WTC11 (cell line): ENCODE measurements at regions not wholly inside any gene's neighbourhood (a gene's known extent, or its start where the extent isn't known, plus 50 kb on each side); places are given as distances from the start of the nearest gene placed in this dataset.

Experiments
- FOXP1 ChIP-seq: sonication (generic); formaldehyde crosslinking; IDR thresholded peaks from 2 replicates; pipeline ENCODE4 v1.8.0; 2022; ENCODE audit warnings: missing genetic modification reagents, mild to moderate bottlenecking, moderate library complexity, borderline replicate concordance
- MYBL2 ChIP-seq: sonication (generic); formaldehyde crosslinking; IDR thresholded peaks from 2 replicates; pipeline ENCODE4 v1.8.1; 2023; ENCODE audit warnings: mild to moderate bottlenecking, moderate library complexity, missing genetic modification reagents
- TCF7 ChIP-seq: sonication (generic); formaldehyde crosslinking; IDR thresholded peaks from 2 replicates; pipeline ENCODE4 v1.8.0; 2022; ENCODE audit warnings: mild to moderate bottlenecking, low read depth, missing genetic modification reagents, moderate library complexity
- TEAD4 ChIP-seq: sonication (generic); formaldehyde crosslinking; IDR thresholded peaks from 2 replicates; pipeline ENCODE4 v1.8.0; 2022; ENCODE audit warnings: mild to moderate bottlenecking, missing genetic modification reagents
- TF ChIP-seq, protein P1 (sequence below): fragments of 200-600 bp; IDR thresholded peaks from 2 replicates; pipeline ENCODE4 v1.8.0; 2022; ENCODE audit warnings: antibody characterized with exemption
- TF ChIP-seq, protein P2 (sequence below): sonication (generic); formaldehyde crosslinking; IDR thresholded peaks from 2 replicates; pipeline ENCODE4 v1.8.0; 2022; ENCODE audit warnings: mild to moderate bottlenecking, missing genetic modification reagents
- TF ChIP-seq, protein P3 (sequence below): sonication (generic); formaldehyde crosslinking; IDR thresholded peaks from 2 replicates; pipeline ENCODE4 v1.8.0; 2022; ENCODE audit warnings: mild to moderate bottlenecking, missing genetic modification reagents
- TF ChIP-seq, protein P4 (sequence below): sonication (generic); formaldehyde crosslinking; conservative IDR thresholded peaks from 2 replicates; pipeline ENCODE4 v1.8.1; 2022; ENCODE audit warnings: mild to moderate bottlenecking, missing genetic modification reagents

DNA sequence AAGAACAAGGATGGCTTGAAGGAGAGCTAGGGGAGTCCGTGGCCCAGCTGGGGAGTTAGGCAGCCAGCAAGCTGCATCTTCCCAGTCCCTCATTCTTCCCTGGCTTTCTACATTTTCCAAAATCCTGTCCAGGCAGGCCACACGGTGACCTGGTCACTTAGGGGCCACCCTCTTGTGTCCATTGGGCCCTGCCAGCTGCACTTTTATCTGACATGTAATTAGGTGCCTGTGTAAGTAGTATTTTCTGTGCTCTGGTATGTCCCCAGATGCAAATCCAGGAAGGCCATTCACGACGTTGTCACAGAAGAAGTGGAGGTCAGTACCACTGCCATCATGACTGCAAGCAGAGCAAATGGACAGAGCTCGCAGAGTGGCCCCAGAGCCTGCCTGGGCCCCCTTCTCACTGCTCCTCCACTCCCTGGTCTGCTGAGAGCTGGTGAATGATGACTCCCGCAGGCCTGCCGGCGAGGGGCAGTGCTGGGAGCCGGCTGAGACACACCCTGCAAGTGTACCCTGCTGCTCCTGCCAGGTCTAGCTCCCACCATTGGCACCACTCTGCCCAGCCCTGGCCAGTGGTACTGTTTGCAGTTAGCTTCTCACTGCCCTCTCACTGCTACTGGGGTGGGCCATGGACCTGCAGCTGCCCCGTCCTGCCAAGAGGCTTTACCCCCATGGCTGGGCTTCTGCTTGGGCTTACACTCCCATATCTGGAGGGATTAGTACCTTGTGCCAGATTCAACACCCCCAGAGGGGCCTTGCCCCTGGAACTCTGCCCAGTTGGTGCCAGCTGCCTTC, 98.2 kb downstream of the GLRX3 start:
- TF ChIP-seq, protein P1, sequence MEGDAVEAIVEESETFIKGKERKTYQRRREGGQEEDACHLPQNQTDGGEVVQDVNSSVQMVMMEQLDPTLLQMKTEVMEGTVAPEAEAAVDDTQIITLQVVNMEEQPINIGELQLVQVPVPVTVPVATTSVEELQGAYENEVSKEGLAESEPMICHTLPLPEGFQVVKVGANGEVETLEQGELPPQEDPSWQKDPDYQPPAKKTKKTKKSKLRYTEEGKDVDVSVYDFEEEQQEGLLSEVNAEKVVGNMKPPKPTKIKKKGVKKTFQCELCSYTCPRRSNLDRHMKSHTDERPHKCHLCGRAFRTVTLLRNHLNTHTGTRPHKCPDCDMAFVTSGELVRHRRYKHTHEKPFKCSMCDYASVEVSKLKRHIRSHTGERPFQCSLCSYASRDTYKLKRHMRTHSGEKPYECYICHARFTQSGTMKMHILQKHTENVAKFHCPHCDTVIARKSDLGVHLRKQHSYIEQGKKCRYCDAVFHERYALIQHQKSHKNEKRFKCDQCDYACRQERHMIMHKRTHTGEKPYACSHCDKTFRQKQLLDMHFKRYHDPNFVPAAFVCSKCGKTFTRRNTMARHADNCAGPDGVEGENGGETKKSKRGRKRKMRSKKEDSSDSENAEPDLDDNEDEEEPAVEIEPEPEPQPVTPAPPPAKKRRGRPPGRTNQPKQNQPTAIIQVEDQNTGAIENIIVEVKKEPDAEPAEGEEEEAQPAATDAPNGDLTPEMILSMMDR, result no peak
- no peak for TF ChIP-seq MYBL2 (CRISPR knock-in tag)
- TF ChIP-seq, protein P2, sequence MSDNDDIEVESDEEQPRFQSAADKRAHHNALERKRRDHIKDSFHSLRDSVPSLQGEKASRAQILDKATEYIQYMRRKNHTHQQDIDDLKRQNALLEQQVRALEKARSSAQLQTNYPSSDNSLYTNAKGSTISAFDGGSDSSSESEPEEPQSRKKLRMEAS (CRISPR knock-in tag), result no peak
- TF ChIP-seq, protein P3, sequence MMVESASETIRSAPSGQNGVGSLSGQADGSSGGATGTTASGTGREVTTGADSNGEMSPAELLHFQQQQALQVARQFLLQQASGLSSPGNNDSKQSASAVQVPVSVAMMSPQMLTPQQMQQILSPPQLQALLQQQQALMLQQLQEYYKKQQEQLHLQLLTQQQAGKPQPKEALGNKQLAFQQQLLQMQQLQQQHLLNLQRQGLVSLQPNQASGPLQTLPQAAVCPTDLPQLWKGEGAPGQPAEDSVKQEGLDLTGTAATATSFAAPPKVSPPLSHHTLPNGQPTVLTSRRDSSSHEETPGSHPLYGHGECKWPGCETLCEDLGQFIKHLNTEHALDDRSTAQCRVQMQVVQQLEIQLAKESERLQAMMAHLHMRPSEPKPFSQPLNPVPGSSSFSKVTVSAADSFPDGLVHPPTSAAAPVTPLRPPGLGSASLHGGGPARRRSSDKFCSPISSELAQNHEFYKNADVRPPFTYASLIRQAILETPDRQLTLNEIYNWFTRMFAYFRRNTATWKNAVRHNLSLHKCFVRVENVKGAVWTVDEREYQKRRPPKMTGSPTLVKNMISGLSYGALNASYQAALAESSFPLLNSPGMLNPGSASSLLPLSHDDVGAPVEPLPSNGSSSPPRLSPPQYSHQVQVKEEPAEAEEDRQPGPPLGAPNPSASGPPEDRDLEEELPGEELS (CRISPR knock-in tag), result no peak
- no peak for TF ChIP-seq TEAD4 (CRISPR knock-in tag)
- no peak for TF ChIP-seq FOXP1
- TF ChIP-seq, protein P4, sequence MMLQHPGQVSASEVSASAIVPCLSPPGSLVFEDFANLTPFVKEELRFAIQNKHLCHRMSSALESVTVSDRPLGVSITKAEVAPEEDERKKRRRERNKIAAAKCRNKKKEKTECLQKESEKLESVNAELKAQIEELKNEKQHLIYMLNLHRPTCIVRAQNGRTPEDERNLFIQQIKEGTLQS (CRISPR knock-in tag), result no peak
- no peak for TF ChIP-seq TCF7 (CRISPR knock-in tag)
